HG03025 (cell line): ENCODE measurements at regions not wholly inside any gene's neighbourhood (a gene's known extent, or its start where the extent isn't known, plus 50 kb on each side); places are given as distances from the start of the nearest gene placed in this dataset.

Experiments used
- ATAC-seq: cut with Tn5 transposase; IDR thresholded peaks from one replicate; pipeline ENCODE4 v1.9.1; 2021; ENCODE audit warnings: mild to moderate bottlenecking, moderate library complexity; ENCODE audit not compliant: unreplicated experiment, low FRiP score

- ATAC-seq, result no peak
Observed at GRCh38 chr6:166052837-166053236, 114.8 kb downstream of the TBXT start.

DNA sequence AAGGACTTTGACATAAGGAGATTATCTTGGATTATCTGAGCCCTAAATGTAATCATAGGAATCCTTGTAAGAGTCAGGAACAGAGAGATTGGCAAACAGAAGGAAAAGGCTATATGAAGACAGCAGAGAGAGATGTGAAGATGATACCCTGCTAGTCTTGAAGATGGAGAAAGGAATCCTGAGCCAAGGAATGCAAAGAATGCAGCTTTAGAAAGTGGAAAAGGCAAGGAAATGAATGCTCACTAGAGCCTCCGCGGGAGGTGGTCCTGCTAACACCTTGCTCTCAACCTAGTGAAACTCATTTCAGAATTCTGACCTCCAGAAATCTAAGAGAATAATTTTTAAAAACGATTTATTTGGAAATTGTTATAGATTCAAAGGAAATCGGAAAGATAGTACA is 117.1 kb downstream of the TBXT start:
- ATAC-seq, result no peak

DNA sequence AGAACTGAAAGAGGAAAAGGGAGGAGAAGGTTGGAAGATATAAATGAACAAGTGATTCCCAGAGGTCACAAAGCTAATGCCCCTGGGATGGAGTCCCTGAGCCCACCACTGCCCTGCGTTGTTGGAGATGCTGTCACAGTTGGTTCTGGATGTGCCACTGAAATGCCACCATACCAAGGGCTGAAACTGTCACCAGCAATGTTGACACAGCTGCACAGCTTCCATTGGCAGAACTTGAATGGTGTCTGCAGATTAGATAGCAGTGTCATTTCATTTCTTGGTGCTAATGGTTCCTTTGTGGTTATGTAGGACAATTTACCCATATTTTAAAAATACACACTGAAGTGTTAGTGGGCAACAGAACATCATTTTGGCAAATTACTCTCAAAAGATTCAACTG is 120.7 kb downstream of the TBXT start:
- no peak for ATAC-seq

DNA sequence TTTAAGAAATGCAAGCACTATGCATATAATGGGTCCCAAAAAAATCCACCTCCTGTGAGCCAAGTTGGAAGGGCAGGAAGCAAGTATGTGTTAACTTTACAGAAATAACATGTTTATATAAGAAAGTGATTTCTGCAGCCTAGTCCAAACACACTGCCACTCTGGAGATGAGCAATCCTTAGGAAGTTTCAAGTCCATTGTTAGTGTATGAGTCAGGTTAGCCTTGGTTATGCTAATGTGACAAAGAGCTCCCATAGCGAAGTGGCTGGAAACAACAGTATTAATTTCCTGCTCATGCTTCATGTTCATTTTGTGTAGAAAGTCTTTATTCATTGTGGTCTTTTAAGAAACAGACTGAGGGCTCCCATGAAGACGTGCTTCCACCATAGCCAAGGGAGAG is 121.4 kb downstream of the TBXT start:
- ATAC-seq, result no peak

- no peak for ATAC-seq
Observed at GRCh38 chr6:166045860-166046200, 121.8 kb downstream of the TBXT start.

DNA sequence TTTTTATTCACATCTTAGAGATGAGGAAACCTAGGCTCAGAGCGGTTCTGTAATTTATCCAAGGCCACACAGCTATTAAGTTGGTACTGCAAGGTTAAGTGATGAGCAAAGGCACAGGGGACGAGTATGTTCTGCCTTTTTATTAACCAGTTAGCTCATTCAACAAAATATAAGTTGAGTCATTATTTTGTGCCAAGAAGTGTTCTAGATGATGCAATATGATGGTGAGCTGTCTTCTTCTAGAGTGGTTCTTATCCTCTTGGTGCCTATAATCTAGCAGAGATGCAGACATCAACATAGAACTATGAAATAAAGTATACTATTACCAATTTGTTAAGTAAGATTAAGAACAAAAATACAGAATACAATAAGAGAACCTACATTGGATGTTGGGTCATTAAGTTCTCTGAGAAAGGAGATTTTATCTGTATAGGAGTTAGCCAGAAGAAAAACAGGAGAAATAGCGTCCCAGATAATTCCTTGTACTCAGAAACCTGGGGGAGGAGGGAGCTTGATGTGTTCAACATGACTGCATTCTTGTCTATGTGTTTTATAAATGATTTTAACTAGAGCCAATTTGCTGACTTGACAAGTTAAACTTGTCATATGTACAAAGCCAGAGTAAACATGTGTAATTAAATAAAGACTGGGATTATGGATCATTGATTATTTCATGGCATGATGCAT is 122.3 kb downstream of the TBXT start:
- no peak for ATAC-seq

- no peak for ATAC-seq
Observed at GRCh38 chr6:166041277-166041676, 126.4 kb downstream of the TBXT start.

DNA sequence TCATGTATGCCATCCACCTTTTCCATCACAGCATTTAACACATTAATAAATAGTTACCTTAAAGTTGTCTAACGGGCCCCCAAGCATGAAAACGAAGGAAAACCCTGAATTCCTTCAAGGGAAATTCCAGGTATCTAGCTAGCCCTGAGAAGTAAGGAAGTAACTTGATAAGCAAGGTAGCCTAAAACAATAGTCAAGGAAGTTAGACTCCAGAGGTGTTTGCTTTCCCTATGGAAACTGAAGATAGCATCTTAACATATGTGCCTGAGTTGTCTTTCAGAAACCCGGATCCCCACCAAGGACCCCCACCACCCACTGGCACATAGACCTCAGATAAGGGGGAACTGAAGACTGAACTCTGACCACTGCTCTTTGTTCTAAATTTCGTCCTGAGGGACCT is 127.4 kb downstream of the TBXT start:
- ATAC-seq, result no peak

- no peak for ATAC-seq
Observed at GRCh38 chr6:166036316-166037095, 131.1 kb downstream of the TBXT start.

GRCh38 chr6:166032366-166033200 is 135.1 kb downstream of the TBXT start:
- ATAC-seq, result no peak

- ATAC-seq, result no peak
Observed at GRCh38 chr6:166031275-166031674, 136.4 kb downstream of the TBXT start.

- ATAC-seq, result no peak
Observed at GRCh38 chr6:166029506-166029905, 138.1 kb downstream of the TBXT start.

DNA sequence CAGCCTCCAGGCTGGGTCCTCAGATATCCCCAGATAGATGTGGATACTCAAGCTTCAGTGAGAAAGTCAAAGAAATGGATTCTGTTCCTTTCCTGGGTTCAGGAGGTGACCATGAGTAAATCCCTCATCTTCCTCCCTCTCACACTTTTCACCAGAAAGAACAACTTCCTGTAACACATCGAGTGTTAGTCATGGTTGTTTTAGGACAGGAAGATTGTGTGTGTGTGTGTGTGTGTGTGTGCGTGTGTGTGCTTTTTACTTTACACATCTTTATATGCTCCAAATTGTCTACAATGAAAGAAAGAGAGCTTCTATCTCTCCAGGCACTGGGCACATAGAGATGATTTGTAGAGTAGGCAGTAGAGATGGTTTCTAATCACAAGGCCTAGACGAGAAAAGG is 139.9 kb downstream of the TBXT start:
- ATAC-seq, result no peak

- no peak for ATAC-seq
Observed at GRCh38 chr6:166026586-166027126, 141.0 kb downstream of the TBXT start.

GRCh38 chr6:166025149-166025898 is 142.3 kb downstream of the TBXT start:
- no peak for ATAC-seq

DNA sequence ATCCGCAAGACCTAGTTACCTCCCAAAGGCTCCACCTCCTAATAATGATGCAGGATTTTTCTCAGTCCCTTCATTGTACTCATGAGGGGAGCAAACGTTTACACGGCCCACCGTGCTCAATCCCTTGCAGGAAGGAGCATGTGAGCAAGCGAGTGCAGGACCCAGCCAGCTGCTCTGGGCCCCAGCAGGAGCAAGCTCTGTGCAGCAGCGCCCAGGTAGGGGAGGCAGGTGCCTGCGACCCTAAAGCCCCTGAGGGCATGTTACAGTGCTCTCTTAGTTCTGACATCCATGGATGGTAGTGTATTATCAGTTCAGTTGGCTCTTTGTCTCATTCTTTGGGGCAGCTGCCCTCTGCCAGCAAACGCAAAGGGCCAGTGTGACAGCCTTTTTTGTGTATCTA is 143.4 kb downstream of the TBXT start:
- ATAC-seq, result no peak

DNA sequence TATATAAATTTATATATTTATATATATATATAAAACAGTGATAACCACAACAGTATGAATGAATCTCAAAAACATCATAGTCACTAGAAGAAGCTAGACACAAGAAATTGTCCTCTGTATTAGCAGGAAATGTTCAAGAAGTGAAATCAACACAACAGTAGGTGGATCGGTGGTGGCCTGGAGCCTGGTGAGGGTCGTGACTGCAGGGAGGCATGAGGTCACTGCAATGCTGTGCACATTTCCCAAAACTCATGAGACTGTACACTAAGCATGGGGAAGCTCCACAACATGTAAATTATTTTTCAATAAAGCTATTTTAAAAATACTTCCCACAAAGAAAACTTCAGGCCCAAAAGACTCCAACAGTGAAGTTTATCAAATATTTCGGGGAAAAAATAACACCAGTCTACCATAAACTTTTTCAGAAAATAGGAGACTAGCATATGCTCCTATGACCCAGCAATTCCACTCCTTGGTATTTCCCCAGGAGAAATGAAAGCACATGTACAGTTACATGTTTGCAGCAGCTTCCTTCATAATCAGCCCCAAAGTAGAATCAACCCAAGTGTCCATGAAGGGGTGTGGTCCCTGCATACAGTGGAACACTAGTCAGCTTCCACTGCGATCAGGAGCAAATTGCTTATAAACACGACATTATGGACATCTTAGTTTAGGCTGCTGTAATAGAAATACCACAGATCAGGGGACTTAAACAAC is 144.2 kb downstream of the TBXT start:
- ATAC-seq, result no peak

DNA sequence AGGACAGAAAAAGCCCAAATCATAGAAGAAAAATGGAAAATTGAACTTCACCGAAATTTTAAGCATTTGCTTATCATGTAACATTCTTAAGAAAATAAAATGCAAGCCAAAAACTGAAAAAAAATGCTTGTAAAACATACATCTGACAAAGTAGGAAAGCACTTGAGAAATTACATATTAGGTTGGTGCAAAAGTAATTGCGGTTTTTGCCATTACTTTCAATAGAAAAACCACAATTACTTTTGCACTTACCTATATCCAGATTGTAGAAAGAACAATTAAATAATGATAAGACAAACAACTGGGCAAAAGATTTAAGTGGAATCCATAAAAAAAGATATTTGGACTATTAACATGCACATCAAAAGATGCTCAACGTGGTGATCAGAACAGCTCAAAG is 146.2 kb downstream of the TBXT start:
- ATAC-seq, result no peak

DNA sequence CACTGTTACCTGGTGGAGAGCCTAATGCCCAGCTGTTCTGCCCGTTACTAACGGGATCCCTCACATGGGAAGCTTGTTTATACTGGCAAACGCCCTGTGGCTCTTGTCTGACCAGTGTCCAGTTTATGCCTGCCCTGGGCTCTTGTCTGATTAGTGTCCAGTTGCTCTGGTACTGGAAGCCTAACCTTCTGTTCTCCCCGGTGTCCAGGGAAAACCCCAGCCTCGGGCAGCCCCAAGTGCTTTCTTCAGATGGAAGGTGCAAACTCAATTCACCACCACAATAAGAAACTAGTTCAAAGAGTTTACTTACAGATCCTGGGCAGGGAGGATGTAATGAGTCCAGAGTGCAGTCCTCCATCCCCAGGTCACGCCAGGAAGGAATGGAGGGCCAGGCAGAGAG is 148.4 kb downstream of the TBXT start:
- ATAC-seq, result no peak
